Ramos (cell line): ENCODE measurements at regions not wholly inside any gene's neighbourhood (a gene's known extent, or its start where the extent isn't known, plus 50 kb on each side); places are given as distances from the start of the nearest gene placed in this dataset.
"Not testable (repeated sequence)": the region's sequence is repeated elsewhere in the genome, so short reads cannot be mapped to it uniquely, and the experiment has no call there.

Experiments used
- in situ Hi-C: fragments of 300-500 bp; cut with MboI; formaldehyde crosslinking; loops from one replicate; pipeline ENCODE4 v1.14.3; 2022; ENCODE audit warnings: low sequenced_read_pairs; ENCODE audit not compliant: unreplicated experiment

DNA sequence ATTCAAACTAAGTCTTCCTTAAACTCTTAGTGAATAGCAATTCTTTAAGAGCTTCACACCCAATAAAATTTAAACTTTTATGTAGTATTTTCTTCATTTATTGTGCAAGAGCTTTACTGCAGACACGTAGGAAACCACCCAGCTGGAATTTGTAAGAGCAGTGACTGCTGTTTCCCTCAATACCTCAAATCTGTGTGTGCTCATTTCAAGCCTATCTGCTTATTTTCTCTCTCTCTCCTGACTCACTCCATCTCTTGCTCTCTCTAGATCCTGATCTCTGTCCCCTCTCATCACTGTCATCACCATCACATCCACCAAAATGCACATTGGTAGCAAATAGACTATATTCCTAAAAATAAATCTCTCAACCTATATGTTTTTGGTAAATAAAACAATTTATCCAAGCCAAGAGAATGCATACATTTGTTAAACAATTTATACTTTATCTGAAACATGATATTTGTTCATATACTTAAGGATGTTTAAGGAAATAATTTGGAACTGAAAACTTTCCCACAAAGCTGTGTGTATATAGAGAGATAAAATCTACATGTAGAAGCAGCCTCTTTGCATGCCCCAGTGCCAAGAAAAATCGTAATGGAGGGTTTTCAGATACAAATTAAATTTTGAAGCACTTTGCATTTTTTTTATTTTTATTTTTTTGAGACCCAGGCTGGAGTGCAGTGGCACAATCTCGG is 273.0 kb downstream of the TFAP2A start:
- in situ Hi-C loops: no loop called here

DNA sequence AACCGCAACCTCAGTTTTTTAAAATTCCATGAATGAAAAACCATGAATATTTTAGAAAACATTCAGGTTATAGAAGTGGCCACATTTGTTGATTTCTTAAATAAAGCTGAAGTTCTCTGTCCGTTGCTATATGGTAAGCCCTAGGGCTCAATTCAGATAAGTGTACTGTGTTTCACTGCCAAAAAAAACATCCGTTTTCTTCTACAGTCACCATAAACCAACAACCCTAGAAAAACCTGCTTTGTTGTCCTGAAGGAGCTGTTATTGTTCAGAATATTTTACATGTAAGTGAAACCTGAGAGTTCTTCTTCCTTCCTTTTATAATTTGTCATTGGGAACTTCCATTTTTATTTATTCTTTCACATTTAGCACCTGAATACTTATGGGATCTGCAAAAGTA is 274.1 kb downstream of the TFAP2A start:
- in situ Hi-C loops: no loop called here

DNA sequence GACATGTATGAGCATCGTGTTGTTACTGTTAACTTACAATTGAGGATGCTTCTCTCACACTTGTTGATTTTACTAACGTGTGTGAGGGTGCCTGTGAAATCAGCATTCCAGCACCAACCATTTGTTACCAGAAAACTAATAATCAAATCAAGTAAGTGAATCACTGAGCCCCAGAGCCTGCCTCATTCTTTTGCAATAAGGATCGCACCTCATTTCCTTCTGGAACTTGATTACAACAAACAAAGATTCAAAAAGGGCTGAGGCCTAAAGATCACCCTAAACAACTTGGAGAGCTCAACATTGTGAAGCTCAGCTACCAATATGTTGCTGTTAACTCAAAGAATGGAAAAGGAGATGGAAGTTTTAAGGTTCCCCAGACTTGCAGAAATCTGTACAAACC is 274.7 kb downstream of the TFAP2A start:
- in situ Hi-C loops: no loop called here

DNA sequence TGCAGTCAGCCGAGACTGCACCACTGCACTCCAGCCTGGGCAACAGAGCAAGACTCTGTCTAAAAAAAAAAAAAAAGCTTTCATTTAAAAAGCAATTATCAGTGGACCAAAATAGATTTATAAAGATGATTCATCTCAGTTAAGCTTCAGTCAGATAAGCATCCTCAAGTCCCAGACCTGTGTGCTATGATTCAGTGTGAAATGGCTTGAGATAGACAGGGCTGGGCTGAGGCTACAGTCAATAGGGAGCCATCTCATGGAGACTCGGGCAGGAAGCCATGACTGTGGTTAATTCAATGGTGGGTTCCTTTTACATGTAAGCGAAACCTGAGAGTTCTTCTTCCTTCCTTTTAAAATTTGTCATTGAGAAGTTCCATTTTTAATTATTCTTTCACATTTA is 276.0 kb downstream of the TFAP2A start:
- in situ Hi-C loops: no loop called here

DNA sequence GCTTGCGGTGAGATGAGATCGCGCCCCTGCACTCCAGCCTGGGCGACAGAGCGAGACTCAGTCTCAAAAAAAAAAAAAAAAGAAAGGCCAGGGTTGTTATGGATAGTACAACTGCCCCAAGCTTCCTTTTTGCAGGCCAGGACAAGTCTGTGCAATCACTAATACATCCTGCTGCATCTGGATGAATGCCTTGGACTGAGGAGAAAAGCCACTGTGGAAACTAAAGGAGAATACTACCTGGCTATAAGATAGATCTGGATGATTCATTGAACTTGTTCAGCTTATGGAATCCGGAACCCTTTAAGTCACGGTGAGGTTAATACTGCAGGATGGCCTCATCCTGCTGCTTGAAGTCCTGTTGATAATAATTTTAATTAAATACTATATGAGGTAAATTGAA is 278.2 kb downstream of the TFAP2A start:
- in situ Hi-C loops: no loop called here

DNA sequence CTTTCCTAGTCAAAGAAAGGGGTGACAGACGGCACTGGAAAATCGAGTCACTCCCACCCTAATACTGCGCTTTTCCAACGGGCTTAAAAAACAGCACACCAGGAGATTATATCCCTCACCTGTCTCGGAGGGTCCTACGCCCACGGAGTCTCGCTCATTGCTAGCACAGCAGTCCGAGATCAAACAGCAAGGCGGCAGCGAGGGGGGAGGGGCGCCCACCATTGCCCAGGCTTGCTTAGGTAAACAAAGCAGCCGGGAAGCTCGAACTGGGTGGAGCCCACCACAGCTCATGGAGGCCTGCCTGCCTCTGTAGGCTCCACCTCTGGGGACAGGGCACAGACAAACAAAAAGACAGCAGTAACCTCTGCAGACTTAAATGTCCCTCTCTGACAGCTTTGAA is 280.7 kb downstream of the TFAP2A start:
- in situ Hi-C loops: not testable (repeated sequence)

DNA sequence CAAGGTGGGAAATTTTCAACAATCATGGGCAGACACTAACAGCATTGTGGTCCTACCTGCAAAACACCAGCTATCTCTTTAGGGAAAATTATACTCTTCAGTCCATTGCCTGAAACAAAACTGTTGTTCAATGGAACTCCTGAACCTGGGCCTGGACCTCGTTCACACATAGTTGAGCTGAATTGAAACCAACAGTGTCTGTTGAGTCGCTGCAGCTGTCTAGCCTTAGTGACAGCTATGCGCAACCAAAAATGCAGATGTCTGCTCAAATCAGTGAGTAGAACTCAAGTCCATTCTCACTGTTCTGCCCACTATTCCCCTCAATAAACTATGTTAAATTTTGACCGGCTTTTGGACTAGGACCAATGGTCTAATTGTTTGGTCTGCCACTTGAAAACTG is 286.2 kb downstream of the TFAP2A start:
- in situ Hi-C loops: no loop called here

DNA sequence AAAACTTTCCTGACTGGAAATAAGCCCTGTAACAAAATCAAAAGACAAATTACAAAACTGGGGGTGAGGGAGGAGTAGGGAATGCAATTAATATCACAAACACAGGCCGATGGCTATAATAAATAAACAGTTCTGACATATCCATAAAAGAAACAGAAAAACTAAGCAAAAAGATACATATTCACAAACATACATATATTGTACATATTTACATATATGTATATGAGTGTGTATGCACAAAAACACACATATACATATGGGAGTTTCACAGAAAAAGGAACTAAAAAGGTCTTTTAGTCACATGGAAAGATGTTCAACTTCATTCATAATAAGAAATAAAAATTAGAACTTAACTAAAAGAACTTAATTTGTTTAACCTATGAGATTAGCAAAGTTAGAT is 292.7 kb downstream of the TFAP2A start:
- in situ Hi-C loops: no loop called here

DNA sequence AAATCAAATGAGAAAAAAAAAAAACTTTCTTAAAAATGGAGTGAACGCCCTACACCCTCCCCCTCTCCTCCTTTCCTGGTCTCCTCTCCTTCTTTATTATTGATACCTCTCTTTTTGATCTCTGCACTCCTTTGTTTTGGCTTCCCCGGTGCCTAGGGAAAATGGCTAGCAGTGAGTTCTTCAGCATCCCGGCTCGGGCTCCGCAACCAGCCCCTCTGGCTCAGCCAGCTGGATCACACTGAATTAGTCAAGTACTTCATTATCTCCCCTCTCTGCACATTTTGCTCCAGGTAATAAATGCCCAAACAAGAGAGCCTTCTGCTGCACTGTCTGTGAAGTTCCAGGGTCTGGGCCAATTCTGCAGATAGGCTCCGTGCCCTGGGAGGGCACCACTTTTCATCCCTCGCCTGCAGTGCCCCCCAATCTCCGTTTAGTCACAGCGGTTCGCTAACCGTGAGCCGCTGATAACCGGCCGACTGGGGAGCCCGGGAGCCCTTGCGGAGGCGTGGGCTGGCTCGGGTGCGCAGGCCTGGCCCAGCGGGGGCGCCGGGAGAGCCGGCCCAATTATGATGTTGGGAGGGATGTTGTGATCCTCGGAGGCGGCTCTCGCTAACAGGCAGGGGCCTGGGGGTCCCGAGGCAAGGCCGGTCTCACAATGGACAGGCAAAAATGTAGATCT is 301.9 kb downstream of the TFAP2A start:
- in situ Hi-C loops: no loop called here

DNA sequence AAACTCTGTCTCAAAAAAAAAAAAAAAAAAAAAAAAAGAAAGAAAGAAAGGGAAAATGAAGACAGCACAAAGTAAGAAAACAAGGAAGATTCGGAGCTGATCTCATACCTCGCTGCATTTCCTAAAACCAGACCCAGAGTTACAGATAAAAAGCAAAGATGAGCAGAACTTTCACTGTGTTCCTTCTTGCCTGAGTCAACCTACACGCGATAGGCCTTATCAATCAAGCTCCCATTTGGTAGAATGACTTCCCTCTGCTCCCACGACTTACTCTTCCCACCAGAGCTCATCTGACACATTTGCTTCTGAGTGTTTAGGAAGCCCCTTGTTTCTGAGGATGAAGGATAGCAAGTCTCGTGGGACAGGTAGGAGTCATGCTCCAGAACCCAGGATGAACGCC is 302.9 kb downstream of the TFAP2A start:
- in situ Hi-C loops: no loop called here

DNA sequence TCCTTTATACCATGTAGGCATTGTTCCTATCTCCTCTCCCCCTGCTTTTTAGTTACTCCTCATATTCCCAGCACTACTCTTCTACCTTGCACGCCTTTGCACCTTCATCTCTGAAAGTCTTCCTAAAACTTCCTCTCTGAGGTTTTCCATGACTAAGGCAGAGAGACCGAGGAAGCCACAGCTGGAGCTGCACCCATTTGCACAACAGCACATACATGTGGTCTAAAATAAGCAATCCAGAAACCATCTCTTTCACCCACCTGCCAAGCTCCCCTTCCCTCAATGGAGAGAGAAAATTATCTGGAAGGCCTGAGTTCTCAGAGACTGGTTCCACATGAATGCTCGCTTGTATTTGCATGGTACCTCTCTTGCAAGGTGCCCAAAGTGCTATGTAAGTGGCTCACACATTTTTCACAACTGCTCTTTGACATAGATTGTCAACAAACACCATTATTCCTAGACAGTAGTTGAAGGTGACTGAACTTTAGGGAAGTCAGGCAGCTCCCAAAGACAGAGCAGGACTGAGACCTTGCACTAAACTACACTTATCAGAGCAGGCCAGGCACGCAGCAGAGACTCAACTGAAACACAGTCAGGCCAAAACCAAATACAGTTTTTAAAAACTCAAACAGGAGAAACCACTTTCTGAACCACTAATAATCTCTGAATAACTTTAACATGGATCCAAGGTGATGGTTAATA is 313.2 kb downstream of the TFAP2A start:
- in situ Hi-C loops: no loop called here

DNA sequence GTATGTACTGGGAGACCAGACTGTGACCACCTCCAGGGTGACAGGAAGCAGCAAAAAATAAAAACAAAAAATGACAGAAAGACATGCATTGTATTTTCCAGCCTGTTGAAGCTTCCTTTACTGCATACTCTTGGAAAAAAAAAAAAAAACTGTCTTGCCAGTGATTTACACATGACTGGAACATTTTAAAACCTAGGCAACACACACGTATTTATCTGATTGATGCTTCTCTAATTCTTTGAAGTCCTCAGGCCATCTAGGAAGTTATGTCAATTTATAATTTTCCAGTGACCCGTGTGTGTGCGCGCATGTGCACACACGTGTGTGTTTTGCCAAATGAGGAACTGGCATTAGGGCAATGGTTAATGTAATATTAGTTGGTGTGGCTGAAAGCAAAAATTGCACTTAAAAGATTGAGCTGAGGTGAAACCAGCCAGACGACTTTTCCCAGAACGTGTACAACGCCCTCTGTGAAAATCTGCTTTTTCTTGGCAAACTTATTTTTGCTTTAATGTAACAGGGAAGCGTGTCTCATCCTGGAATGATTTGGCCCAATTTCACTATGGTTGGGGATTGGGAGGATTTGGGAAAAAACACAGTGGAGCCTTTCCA is 315.2 kb downstream of the TFAP2A start:
- in situ Hi-C loops: no loop called here

DNA sequence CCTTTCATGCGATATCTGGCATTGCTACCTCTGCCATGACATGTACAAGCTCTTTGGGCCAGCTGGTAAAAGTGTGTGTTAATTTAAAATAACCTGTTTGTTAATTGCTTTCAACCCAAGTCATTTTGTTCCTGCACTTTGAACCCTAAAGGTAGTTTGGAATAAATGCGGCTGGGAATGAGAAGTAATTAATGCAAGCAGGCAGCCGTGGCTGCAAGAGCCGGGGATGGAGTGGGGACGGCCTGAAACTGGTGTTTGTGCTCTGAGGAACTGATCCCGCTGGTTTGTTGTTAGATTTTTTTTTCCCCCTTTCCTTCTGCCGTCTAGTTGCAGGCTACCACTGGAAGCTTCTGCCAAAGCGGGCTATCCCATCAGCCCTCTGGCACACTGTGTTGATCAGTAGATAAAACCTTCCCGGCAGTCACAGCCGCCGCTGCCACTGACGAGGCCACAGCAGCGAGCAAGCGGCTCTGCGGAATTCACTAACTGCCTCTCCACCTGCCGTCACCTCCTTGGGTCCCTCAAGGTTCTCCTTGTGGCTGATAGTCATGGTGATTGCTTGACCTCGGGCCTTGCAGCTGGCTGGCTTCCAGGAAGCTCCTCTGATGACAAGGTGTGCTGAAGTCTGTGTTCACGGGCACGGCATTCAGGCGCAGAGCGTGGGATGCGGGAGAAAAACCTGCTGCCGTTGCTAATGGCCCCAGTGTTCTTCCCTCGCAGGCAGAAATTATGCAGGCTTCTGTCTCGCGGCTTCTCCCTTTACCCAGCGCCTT is 315.9 kb downstream of the TFAP2A start:
- in situ Hi-C loops: no loop called here

DNA sequence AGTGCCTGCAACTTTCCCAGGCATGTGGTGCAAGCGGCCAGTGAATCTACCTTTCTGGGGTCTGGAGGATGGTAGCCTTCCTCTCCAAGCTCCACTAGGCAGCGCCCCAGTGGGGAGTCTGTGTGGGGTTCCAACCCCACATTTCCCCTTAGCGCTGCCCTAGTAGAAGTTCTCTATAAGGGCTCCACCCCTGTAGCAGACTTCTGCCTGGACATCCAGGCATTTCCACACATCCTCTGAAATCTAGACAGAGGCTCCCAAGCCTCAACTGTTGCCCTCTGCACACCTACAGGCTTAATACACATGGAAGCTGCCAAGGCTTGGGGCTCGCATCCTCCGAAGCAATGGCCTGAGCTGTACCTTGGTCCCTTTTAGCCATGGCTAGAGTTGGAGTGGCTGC is 321.6 kb downstream of the TFAP2A start:
- in situ Hi-C loops: no loop called here

DNA sequence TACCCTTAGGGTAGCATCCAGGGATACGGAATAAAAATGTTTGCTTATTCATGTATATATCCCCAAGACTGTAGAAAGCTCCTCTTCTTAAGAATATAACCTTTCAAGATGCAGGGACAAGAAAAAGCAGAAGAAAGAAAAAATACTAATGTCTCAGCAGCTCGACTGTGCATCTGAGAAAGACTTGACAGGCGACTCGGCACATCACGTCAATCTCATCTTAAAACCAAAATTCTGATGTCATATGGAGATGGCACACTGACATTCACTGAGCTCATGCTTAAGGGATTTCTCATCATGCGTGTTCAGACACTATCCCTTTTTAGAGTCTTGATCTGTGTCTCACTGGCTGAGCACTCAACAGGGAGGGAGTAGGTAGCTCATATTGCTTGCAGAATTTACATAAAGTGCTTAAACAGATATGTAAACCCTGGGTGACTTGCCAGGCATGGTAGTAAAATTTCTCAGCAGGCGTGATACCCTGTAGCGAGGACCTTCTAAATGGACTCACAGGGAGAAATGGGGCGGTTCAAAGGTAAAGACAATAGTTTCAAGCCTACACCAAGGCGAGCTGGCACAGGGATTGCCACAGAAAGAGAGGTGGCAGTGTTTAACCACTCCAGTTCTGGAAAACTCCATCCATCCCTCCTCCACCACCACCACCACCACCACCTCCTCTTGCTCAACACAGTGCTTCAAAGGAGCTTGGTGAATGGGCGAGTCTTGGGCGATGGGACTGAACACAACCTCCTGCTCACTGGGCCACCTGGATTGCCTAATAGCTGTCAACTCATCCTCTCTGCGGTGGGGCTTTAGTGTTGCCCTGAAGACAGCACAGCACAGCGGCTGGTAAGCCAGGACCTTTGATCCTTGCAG is 330.5 kb downstream of the TFAP2A start:
- in situ Hi-C loops: no loop called here

DNA sequence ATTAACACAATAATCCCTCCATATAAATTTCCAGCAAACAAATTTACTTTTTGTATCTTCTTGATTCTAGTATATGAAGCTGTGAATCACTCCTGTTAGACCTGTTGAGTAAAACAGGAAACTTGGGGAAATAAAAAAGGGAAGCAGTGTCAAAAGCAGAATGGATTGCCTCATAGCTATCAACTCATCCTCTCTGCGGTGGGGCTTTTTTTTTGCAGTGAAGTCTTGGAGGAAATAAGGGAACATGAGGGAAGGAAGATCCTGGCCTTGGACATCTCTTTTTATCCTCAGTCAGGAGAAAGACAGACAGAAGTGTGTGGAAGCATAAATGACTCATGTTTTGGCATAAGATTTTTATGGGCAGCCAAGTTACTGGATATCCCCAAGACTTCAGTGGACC is 332.5 kb downstream of the TFAP2A start:
- in situ Hi-C loops: no loop called here

DNA sequence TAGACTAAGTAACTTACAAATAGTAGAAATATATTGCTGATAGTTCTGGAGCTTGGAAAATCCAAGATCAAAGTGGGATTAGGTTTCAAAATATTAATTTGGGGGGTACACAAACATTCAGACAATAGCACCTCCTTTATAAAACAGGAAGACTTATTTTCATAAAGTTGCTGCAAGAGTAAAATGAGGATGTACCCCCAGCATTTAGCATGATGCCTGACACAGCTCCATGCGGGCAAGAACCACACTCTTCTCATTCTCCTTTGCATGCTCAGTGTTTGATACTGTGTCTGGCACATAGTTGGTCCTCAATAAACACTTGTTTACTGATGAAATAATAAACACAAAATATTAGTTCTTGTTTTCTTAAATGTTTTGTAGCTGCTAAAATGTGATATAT is 332.9 kb downstream of the TFAP2A start:
- in situ Hi-C loops: no loop called here

DNA sequence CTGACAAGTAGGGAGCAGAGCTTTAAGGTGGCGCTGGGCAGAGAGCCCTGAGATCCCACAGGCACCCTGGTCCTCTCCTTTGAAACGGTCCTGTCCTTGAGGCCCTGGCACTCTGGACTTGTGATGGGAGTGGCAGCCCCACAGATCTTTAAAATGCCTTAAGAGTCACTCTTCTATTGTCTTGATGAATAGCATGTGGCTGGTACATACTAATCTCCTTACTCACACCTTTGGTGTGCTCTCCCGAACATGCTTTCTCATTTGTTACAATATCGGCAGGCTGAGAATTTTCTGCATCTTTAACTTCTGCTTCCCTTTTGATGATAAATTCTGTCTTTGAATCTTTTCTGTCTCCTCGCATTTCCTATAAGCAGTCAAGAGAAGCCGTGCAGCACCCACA is 333.8 kb downstream of the TFAP2A start:
- in situ Hi-C loops: no loop called here

DNA sequence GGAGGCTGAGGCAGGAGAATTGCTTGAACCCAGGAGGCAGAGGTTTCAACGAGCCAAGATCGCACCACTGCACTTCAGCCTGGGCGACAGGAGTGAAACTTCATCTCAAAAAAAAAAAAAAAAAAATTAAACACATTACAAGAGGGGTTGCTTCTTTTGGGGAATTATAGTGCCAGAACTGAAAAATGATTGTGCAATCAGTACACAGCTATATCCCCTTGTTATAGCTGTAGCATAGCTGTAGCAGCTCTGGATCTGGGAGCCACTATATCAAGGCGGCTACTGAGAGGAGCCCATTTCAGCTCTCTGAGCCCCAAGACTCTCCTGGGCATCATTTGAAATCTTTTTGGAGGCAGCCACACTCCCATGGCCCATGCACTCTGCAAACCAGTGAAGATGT is 334.3 kb downstream of the TFAP2A start:
- in situ Hi-C loops: no loop called here

DNA sequence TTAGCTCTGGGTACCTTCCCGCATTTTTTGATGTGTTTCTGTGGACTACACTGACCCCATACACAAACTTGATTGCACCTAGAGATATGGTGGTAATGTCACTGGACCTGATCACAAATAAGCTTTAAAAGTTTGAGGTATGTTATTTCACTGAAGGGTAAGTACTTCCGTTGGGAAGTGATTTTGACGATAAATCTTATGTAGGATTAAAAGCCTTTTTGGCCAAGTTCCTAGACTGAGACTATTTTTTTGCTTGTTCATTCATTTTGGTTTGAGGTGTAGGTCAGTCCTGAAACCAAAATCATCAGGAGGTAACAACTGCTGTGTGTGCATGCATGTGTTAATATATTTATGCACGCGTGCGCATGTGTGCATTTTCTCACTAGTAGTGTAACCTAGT is 336.3 kb downstream of the TFAP2A start:
- in situ Hi-C loops: no loop called here
